SK-N-SH (cell line): ENCODE measurements at regions not wholly inside any gene's neighbourhood (a gene's known extent, or its start where the extent isn't known, plus 50 kb on each side); places are given as distances from the start of the nearest gene placed in this dataset.

Experiments used
- CTCF ChIA-PET: fragments of 300-600, 350-600 bp; formaldehyde crosslinking; extraction: SDS; loops from one replicate; lab custom pipeline; 2021; lab: Yijun Ruan, JAX
- POLR2A ChIA-PET: fragments of 350-600 bp; sonication (Branson Sonifier 250); formaldehyde crosslinking; extraction: SDS; loops from one replicate; lab custom pipeline; 2020; ENCODE audit warnings: antibody characterized with exemption, inconsistent platforms; lab: Yijun Ruan, JAX
- DNase-seq: peaks from one replicate; pipeline ENCODE4 v3.0.0; 2012
- H2AFZ ChIP-seq: fragments of 200-600 bp; sonication (generic); 2 replicates; pipeline ENCODE4 v1.8.1; 2016; ENCODE audit warnings: antibody characterized with exemption, mild to moderate bottlenecking, low read depth
- H3F3A ChIP-seq: fragments of 200-600 bp; sonication (generic); replicated peaks from 2 replicates; pipeline ENCODE3; 2016; ENCODE audit warnings: antibody characterized with exemption, mild to moderate bottlenecking; ENCODE audit not compliant: insufficient read depth
- H3K27ac ChIP-seq, 2 experiments: fragments of 200-500 bp in 1 of 2; fragments of 200-600 bp in 1 of 2; sonication (Bioruptor generic) in 1 of 2; sonication (generic), shearing (Covaris generic) in 1 of 2; 2 replicates each; pipeline versions ENCODE4 v1.5.1 to v1.6.1; 2014 to 2016; ENCODE audit warnings: low read depth in 2 of 2, inconsistent platforms in 1 of 2, low read length in 1 of 2, mild to moderate bottlenecking in 1 of 2, mixed read lengths in 1 of 2
- H3K27me3 ChIP-seq: fragments of 200-600 bp; sonication (generic), shearing (Covaris generic); 2 replicates; pipeline ENCODE4 v1.6.1; 2016; ENCODE audit warnings: mixed run types; ENCODE audit not compliant: insufficient read depth
- H3K36me3 ChIP-seq, 2 experiments: fragments of 200-500 bp in 1 of 2; fragments of 200-600 bp in 1 of 2; sonication (Bioruptor generic) in 1 of 2; sonication (generic) in 1 of 2; replicated peaks in 1 of 2; 2 replicates each; pipeline versions ENCODE3 to v1.5.1; 2014 to 2016; ENCODE audit warnings: low read length in 1 of 2, mild to moderate bottlenecking in 1 of 2; ENCODE audit not compliant: insufficient read depth in 2 of 2, control insufficient read depth in 1 of 2
- H3K4me1 ChIP-seq, 2 experiments: fragments of 200-500 bp in 1 of 2; fragments of 200-600 bp in 1 of 2; sonication (Bioruptor generic) in 1 of 2; sonication (generic), shearing (Covaris generic) in 1 of 2; 2 replicates each; pipeline versions ENCODE4 v1.5.1 to v1.6.1; 2014 to 2016; ENCODE audit warnings: low read depth in 1 of 2, low read length in 1 of 2, mixed run types in 1 of 2; ENCODE audit not compliant: insufficient read depth in 2 of 2, control insufficient read depth in 1 of 2
- H3K4me2 ChIP-seq: fragments of 200-600 bp; sonication (generic), shearing (Covaris generic); 2 replicates; pipeline ENCODE4 v1.6.1; 2017; ENCODE audit warnings: mixed run types
- H3K4me3 ChIP-seq, 2 experiments: fragments of 200-500 bp in 1 of 2; fragments of 200-600 bp in 1 of 2; sonication (Bioruptor generic) in 1 of 2; sonication (generic), shearing (Covaris generic) in 1 of 2; 2 replicates each; pipeline versions ENCODE4 v1.5.1 to v1.8.1; 2014 to 2016; ENCODE audit warnings: low read depth in 2 of 2, inconsistent platforms in 1 of 2, low read length in 1 of 2, mild to moderate bottlenecking in 1 of 2, mixed read lengths in 1 of 2, moderate library complexity in 1 of 2
- H3K79me2 ChIP-seq: fragments of 200-600 bp; sonication (generic); 2 replicates; pipeline ENCODE4 v1.8.1; 2017; ENCODE audit warnings: mild to moderate bottlenecking; ENCODE audit not compliant: insufficient read depth
- H3K9ac ChIP-seq: fragments of 200-600 bp; sonication (generic); 2 replicates; pipeline ENCODE4 v1.6.1; 2017; ENCODE audit warnings: mixed run types
- H3K9me2 ChIP-seq: fragments of 200-600 bp; sonication (generic); 2 replicates; pipeline ENCODE4 v1.6.1; 2017; ENCODE audit warnings: mixed run types
- H3K9me3 ChIP-seq: fragments of 200-600 bp; sonication (generic); 2 replicates; pipeline ENCODE4 v1.6.1; 2017; ENCODE audit warnings: mixed run types, mild to moderate bottlenecking, moderate library complexity
- H4K20me1 ChIP-seq: fragments of 200-600 bp; sonication (generic); 2 replicates; pipeline ENCODE4 v1.6.1; 2017; ENCODE audit warnings: mild to moderate bottlenecking, mixed run types; ENCODE audit not compliant: insufficient read depth
- FOSL2 ChIP-seq: IDR thresholded peaks from 2 replicates; pipeline ENCODE4 v1.4.0; 2012; ENCODE audit warnings: low read depth, mild to moderate bottlenecking, moderate library complexity, borderline replicate concordance
- GATA2 ChIP-seq: sonication (generic); formaldehyde crosslinking; IDR thresholded peaks from 2 replicates; pipeline ENCODE4 v1.5.0; 2020; ENCODE audit warnings: mild to moderate bottlenecking, missing genetic modification reagents
- MEF2A ChIP-seq: IDR thresholded peaks from 2 replicates; pipeline ENCODE4 v1.4.0; 2012; ENCODE audit warnings: low read depth, borderline replicate concordance
- RAD21 ChIP-seq: IDR thresholded peaks from 2 replicates; pipeline ENCODE4 v1.6.1; 2012; ENCODE audit warnings: mild to moderate bottlenecking, low read length
- REST ChIP-seq: IDR thresholded peaks from 2 replicates; pipeline ENCODE4 v1.6.1; 2012; ENCODE audit warnings: mild to moderate bottlenecking, low read depth, low read length, moderate library complexity
- TCF12 ChIP-seq: IDR thresholded peaks from 2 replicates; pipeline ENCODE4 v1.4.0; 2012
- WGBS: methylation state at CpG from one replicate; pipeline ENCODE4 v1.1.6; 2017; ENCODE audit warnings: low lambda C conversion rate; 5-methylcytosine and 5-hydroxymethylcytosine counted together

DNA sequence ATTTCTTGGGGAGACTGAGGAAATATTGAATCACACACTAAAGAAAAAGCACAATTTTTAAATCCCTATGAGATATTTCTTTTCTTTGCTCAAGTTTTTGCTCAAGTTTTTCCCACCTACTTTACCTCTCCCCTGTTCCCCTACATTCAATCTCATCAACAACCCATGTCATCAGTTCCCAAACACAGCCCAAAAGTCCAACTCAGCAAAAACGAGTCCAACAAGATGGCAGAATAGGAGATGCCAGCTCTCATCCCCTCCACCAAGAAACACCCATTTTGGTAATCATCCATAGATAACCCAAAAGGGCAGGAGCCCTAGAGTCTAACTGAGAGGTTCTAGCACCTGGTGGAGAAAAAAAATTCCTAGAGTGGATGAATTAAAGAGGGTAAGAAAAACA lies 152.5 kb upstream of the GHITM start (continued):
- no peak for TF ChIP-seq REST

- H3K27ac ChIP-seq = no peak overlapping the region
- no peaks in the 10 kb centered on the region for H3K79me2 ChIP-seq
- 57% methylated on average over 1 of the region's 1 CpG for WGBS
- H2AFZ ChIP-seq = no peak overlapping the region
- no peak overlapping the region for H3K4me3 ChIP-seq
- no peaks in the 10 kb centered on the region for H3K27me3 ChIP-seq
- no peak overlapping the region for H3K9ac ChIP-seq
- H3K36me3 ChIP-seq = no peaks in the 10 kb centered on the region
- peaks cover 0 to 3% of the 10 kb centered on the region in 2 experiments; a peak in 2 of 4 replicates for H3K4me1 ChIP-seq
- no peaks in the 10 kb centered on the region for H3F3A ChIP-seq
- no peak for TF ChIP-seq TCF12
- H3K4me2 ChIP-seq = no peak overlapping the region
- H3K9me2 ChIP-seq = no peaks in the 10 kb centered on the region
- H4K20me1 ChIP-seq = no peaks in the 10 kb centered on the region
- CTCF ChIA-PET = no interaction called here
- DNase-seq = no peak
- POLR2A ChIA-PET = no interaction called here
- no peaks in the 10 kb centered on the region for H3K9me3 ChIP-seq
Observed at GRCh38 chr10:83987216-83987615, 152.1 kb upstream of the GHITM start.

DNA sequence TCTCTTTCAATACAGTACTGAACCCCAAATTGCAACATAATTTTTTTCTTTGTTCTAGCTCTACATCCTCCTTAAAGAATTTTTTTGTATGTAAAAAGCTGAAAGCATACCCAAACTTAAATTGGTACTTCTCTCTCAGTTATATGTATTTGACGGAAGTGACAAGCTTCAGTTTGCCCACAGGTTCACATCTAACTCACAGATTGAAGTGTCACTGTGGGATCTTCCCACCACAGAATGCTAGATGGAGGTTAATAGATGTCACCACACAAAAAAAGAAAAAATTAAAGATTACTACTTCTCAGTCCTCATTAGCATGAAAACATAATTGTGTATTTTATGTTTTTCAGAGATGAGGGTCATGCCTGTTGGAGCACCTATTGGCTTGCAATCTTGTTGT lies 150.9 kb upstream of the GHITM start:
- CTCF ChIA-PET = no interaction called here
- H3F3A ChIP-seq = no peaks in the 10 kb centered on the region
- 58% methylated on average over 1 of the region's 1 CpG for WGBS
- H3K9me2 ChIP-seq = no peaks in the 10 kb centered on the region
- DNase-seq = no peak
- no peaks in the 10 kb centered on the region for H4K20me1 ChIP-seq
- H3K27me3 ChIP-seq = no peaks in the 10 kb centered on the region
- H3K9me3 ChIP-seq = no peaks in the 10 kb centered on the region
- peaks cover 0 to 3% of the 10 kb centered on the region in 2 experiments; a peak in 2 of 4 replicates for H3K4me1 ChIP-seq
- TF ChIP-seq FOSL2 = no peak
- no peak for TF ChIP-seq MEF2A
- no peak for TF ChIP-seq GATA2
- no peak for TF ChIP-seq REST
- TF ChIP-seq RAD21 = no peak
- TF ChIP-seq, all 33 proteins: peak for 0
- Histone ChIP-seq H3K79me2 (no peaks in the 10 kb centered on the region), H3K9ac (no peak overlapping the region), H2AFZ (no peak overlapping the region), H3K4me3 (no peak overlapping the region), H3K27ac (no peak overlapping the region), H3K36me3 (no peaks in the 10 kb centered on the region), H3K4me2 (no peak overlapping the region)
- POLR2A ChIA-PET = no interaction called here
